HL-60/S4 (cell line): ENCODE measurements at regions not wholly inside any gene's neighbourhood (a gene's known extent, or its start where the extent isn't known, plus 50 kb on each side); places are given as distances from the start of the nearest gene placed in this dataset.

ENCODE experiments used
- in situ Hi-C: fragments of 300-500 bp; cut with MboI; formaldehyde crosslinking; loops from 2 replicates; pipeline ENCODE4 v1.14.3; 2022; ENCODE audit warnings: low sequenced_read_pairs

- in situ Hi-C loops = no loop called here
These were observed 344.8 kb upstream of the RPS23 start for GRCh38 chr5:82622711-82623514.

DNA sequence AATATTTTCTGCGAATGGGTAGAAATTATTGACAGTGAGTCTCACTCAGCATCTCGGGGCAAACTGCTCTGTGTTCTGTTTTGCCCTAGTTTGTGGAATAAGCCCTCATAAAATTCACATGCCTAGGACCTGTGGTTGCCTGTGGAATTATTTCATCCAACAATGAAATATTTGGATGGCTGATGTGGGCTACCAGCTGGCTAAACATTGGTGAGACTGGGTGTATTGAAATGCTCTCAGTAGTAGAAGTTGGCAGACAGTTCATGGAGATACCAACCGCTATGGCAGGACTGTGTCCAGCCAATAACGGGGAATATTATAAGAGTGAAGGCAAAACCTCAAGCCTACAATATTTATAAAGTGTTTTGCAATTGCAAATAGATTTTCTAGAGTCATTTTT, 344.1 kb upstream of the RPS23 start:
- in situ Hi-C loops = no loop called here

GRCh38 chr5:82620957-82621600, 342.9 kb upstream of the RPS23 start:
- in situ Hi-C loops = no loop called here

GRCh38 chr5:82619097-82619496, 340.9 kb upstream of the RPS23 start:
- in situ Hi-C loops = no loop called here

DNA sequence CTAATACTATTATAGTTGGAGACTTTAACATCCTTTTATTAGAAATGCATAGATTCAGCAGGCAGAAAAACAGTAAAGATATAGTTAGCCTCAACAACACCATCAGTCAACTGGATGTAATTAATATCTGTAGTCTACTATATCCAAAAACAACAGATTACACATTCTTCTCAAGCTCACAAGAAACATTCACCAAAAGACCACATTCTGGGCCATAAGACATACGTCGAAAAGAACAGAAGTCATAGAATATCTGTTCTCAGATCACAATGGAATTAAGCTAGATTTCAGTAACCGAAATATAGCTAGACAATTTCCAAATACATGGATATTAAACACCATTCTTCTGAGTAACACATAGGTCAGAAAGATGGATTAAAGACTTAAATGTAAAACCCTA, 336.6 kb upstream of the RPS23 start:
- in situ Hi-C loops = no loop called here

DNA sequence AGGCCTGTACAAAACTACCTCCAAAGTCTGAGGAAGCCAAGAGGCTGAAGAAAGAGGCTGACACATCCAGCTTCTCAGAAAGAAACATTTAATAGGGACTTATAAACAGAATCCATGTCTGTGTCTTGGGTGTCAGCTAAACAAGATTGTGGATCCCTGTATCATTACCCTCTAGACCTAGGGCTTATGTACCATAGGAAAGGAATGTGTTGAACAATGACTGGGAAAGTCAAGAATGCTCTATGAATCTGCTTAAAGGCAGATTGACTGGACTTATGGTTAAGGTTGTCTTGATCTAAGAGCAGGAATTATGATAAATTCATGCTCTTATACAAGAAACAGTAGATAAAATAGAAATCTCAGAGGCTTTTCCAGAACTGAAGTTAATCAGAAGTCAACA, 335.7 kb upstream of the RPS23 start:
- in situ Hi-C loops = no loop called here

GRCh38 chr5:82610686-82611085, 332.5 kb upstream of the RPS23 start:
- in situ Hi-C loops = no loop called here

GRCh38 chr5:82605441-82605973, 327.4 kb upstream of the RPS23 start:
- in situ Hi-C loops = no loop called here

DNA sequence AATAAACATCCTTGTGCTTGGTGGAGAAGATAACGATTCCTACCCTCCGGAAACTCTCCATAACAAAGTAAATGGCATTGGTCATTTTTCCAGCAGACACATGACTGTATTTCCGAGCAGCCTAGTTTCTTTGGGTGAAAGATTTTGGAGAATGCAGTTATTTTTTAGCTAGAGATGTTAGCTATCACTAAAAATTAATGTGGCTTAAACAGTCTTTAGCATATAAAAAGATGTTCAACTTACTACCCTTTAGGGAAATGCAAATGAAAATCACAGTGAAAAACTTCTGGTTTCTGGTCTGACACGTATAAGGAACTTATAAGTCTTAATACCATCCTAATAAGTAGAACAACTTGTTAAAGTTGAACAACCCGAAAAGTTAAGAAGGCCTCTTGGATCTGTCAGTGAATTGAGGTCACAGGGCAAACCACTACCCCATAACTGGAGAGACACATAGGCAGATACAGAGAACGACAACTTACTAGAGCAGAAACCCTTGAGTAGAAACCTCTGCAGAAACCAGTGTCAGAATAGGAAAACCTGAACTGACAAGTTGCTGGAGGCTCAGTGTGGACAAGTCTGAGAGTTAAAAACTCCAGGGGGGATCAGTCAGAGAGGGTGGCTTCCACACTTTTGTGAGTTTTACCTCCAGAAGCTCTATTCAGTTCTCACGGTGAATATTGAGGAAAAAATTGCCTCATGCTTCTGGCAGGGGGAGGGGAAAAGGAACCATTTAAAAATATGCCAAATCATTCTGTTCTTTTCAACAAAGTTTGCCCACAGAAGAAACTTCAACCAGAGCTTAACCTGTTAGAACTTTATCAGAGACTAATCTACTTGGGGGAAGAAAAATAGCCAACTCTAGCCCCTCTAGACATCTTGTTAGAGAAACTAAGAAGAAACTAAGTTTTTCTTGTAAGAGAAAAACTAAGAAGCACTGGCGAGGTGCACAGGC, 325.2 kb upstream of the RPS23 start:
- in situ Hi-C loops = no loop called here

GRCh38 chr5:82601861-82602260, 323.7 kb upstream of the RPS23 start:
- in situ Hi-C loops = no loop called here

- in situ Hi-C loops = no loop called here
These were observed 322.9 kb upstream of the RPS23 start for GRCh38 chr5:82601077-82601476.

DNA sequence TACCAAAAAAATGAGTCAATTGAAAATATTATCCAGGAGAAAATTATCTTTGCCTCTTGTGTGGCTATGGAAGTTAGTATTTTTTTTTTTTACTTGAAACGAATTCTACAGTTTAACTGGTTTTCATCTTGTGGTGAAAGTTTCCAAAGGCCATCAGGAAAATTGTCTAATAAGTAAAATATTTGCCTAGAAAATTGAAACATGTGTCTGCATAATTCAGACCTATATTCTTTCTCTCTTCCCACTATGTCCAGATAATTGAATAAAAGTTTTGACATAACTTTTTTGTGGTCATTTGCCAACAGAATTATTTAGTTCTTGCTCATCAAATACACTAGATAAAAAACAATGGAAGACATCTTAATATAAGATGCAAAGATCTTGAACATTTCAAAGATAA, 321.5 kb upstream of the RPS23 start:
- in situ Hi-C loops = no loop called here

DNA sequence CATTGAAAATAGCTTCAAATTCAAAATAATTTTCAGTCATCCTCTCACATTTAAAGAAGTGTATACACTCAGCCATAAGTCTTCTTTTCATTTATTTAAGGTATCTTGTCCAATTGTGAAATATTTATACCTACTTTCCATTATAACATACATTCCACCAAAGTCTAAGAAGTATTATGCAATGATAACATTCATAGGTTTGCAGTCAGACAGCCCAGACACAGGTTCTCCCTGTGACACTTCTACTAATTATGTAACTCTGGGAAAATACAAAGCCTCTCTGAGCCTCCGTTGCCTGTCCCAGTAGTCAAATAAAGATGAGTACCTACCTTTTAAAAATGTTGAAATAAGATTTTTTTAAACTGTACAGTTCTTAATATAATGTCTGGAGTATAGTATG, 320.9 kb upstream of the RPS23 start:
- in situ Hi-C loops = no loop called here

- in situ Hi-C loops = no loop called here
These were observed 319.3 kb upstream of the RPS23 start for GRCh38 chr5:82597437-82597836.

- in situ Hi-C loops = no loop called here
These were observed 318.3 kb upstream of the RPS23 start for GRCh38 chr5:82596451-82596850.

GRCh38 chr5:82595113-82595512, 317.0 kb upstream of the RPS23 start:
- in situ Hi-C loops = no loop called here

- in situ Hi-C loops = no loop called here
These were observed 315.9 kb upstream of the RPS23 start for GRCh38 chr5:82594097-82594496.

DNA sequence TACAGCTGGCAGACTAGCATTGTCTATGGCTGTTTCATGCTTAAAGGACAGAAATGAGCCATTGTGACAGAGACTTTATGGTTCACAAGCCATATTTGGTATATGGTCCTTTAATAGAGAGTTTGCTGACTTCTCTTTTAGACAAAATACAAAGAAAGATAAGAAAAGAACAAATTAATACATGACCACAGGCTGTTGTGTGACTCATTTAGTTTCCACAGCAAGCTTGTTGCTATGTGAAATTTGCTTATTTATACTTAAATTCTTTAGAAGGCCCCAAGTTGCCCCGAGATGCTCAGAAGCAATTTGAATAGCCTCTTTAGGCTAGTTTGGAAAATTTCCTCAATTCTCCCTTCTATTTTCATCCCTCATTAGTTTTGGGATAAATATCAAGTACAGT, 315.3 kb upstream of the RPS23 start:
- in situ Hi-C loops = no loop called here

GRCh38 chr5:82591021-82591515, 312.9 kb upstream of the RPS23 start:
- in situ Hi-C loops = no loop called here

GRCh38 chr5:82590112-82590511, 312.0 kb upstream of the RPS23 start:
- in situ Hi-C loops = no loop called here
